ENCODE measurements at regions not wholly inside any gene's neighbourhood (a gene's known extent, or its start where the extent isn't known, plus 50 kb on each side); places are given as distances from the start of the nearest gene placed in this dataset.

DNA sequence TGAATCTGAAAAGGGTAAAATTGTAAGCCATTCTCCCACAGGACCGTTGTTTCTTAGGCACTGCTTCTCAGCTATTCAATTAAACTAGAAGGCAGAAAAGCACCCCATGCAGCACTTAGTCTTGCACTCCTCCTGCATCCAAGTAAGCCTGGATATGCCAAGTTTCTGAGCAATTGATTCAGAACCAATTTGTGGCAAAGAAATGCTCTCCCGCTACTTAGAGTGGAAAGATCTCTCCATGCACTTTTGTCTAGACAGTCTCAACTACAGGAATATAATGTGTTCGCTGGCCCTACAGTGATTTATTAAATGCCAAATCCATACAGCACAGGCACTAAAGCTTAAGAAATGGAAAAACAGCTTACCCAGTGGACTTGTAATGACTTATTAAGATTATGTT, 338.5 kb downstream of the HACE1 start:
- no peak overlapping the region for H3K27ac Mint-ChIP-seq (ENCODE audit: unreplicated experiment)
- no peak overlapping the region for H3K4me3 Mint-ChIP-seq (ENCODE audit: unreplicated experiment)
- no peak for DNase-seq

DNA sequence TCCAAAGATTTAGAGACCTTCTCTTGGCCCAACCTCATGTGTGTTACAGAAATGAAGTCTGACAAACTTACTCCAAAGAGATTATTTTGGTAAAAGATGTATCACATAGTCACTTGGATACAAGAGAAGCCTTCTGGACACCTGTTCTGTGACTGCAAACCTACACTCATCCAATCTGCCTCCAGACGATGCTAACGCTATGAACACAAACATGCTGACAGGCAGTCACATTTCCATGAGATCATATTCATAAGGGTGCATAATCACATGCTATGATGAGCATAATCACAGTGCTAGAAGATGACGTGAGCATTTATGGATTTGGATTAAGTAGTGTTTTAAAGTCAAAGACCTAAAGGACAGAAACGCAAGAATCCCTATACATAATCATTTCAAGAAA, 340.2 kb downstream of the HACE1 start:
- Mint-ChIP-seq H3K9me3 (ENCODE audit: unreplicated experiment) (no peaks in the 10 kb centered on the region), H3K4me1 (ENCODE audit: low read depth, unreplicated experiment) (peaks cover 3% of the 10 kb centered on the region), H3K27me3 (ENCODE audit: unreplicated experiment) (no peaks in the 10 kb centered on the region), H3K27ac (ENCODE audit: unreplicated experiment) (no peak overlapping the region), H3K36me3 (ENCODE audit: unreplicated experiment) (no peaks in the 10 kb centered on the region), H3K4me3 (ENCODE audit: unreplicated experiment) (no peak overlapping the region)
- TF ChIP-seq, protein P1, sequence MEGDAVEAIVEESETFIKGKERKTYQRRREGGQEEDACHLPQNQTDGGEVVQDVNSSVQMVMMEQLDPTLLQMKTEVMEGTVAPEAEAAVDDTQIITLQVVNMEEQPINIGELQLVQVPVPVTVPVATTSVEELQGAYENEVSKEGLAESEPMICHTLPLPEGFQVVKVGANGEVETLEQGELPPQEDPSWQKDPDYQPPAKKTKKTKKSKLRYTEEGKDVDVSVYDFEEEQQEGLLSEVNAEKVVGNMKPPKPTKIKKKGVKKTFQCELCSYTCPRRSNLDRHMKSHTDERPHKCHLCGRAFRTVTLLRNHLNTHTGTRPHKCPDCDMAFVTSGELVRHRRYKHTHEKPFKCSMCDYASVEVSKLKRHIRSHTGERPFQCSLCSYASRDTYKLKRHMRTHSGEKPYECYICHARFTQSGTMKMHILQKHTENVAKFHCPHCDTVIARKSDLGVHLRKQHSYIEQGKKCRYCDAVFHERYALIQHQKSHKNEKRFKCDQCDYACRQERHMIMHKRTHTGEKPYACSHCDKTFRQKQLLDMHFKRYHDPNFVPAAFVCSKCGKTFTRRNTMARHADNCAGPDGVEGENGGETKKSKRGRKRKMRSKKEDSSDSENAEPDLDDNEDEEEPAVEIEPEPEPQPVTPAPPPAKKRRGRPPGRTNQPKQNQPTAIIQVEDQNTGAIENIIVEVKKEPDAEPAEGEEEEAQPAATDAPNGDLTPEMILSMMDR (IDR thresholded peaks at IDR 0.05; ENCODE audit: partially characterized antibody, unreplicated experiment) = no peak
- no peak for DNase-seq

More for the DNA sequence above, 338.5 kb downstream of the HACE1 start:
- Mint-ChIP-seq H3K9me3 (ENCODE audit: unreplicated experiment) (no peaks in the 10 kb centered on the region), H3K4me1 (ENCODE audit: low read depth, unreplicated experiment) (peaks cover 15% of the 10 kb centered on the region), H3K27me3 (ENCODE audit: unreplicated experiment) (no peaks in the 10 kb centered on the region), H3K36me3 (ENCODE audit: unreplicated experiment) (no peaks in the 10 kb centered on the region)
- TF ChIP-seq, protein P1 (IDR thresholded peaks at IDR 0.05; ENCODE audit: partially characterized antibody, unreplicated experiment) = no peak

DNA sequence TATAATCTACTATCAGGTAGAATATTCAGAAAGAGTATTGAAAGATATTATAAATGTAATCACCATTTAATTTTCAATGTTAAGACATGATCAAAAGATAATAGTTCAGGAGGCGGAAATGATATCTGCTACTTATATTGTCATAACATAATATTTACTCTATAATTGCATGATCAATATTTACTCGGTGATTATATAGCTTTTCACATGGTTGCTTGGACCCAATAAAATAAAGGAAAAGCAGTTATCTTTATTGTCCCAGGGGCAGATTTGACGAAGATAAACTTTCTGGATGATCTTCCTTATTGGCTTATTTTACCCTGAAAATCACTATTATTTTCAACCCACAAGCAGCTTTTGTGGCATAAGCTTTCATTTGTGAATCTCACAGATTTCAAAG, 350.4 kb downstream of the HACE1 start:
- H3K27ac Mint-ChIP-seq (ENCODE audit: unreplicated experiment) = no peak overlapping the region
- H3K36me3 Mint-ChIP-seq (ENCODE audit: unreplicated experiment) = no peaks in the 10 kb centered on the region
- TF ChIP-seq, protein P1 (IDR thresholded peaks at IDR 0.05; ENCODE audit: partially characterized antibody, unreplicated experiment) = no peak
- no peaks in the 10 kb centered on the region for H3K27me3 Mint-ChIP-seq (ENCODE audit: unreplicated experiment)
- H3K4me1 Mint-ChIP-seq (ENCODE audit: low read depth, unreplicated experiment) = no peaks in the 10 kb centered on the region
- no peaks in the 10 kb centered on the region for H3K9me3 Mint-ChIP-seq (ENCODE audit: unreplicated experiment)
- no peak for DNase-seq
- H3K4me3 Mint-ChIP-seq (ENCODE audit: unreplicated experiment) = no peak overlapping the region

DNA sequence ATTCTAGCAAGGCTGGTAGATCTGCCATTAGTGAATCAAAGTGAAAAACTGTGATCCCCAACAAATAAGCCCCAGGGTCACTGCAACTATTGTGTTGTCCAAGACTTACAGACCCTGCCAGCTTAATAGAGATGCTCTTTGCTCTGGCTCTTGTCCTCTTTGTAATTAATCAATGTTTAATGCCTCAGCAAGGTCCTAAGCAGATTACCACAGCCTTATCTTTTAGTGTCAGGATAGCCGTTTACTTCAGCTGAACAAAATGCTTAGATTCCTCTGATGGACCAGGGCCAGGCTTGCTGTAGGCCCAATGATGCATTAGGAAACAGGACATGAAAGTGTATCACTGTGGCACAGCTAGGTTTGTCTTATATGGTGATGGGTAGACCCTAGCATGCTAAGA, 353.3 kb downstream of the HACE1 start:
- Mint-ChIP-seq H3K4me1 (ENCODE audit: low read depth, unreplicated experiment) (no peaks in the 10 kb centered on the region), H3K27me3 (ENCODE audit: unreplicated experiment) (no peaks in the 10 kb centered on the region), H3K27ac (ENCODE audit: unreplicated experiment) (no peak overlapping the region), H3K4me3 (ENCODE audit: unreplicated experiment) (no peak overlapping the region), H3K36me3 (ENCODE audit: unreplicated experiment) (no peaks in the 10 kb centered on the region), H3K9me3 (ENCODE audit: unreplicated experiment) (no peaks in the 10 kb centered on the region)
- TF ChIP-seq, protein P1 (IDR thresholded peaks at IDR 0.05; ENCODE audit: partially characterized antibody, unreplicated experiment) = no peak
- DNase-seq = no peak

DNA sequence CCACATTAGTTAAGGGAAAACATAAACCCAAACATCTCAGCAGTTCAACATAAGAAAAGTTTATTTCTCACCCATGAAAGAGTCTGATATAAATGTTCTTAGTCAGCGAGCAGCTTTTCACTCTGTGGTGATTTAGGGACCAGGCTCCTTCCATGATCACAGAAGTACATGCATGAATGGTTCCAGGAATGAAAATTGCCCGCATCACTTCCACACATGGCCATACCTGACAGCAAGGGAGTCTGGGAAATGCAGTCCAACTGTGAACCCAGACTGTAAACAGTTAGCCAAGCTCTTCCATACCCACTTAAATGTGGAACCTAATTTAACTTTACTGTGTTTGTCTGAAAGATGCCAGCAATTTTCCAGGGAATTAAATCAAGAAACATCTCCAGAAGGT, 353.9 kb downstream of the HACE1 start:
- Mint-ChIP-seq H3K9me3 (ENCODE audit: unreplicated experiment) (no peaks in the 10 kb centered on the region), H3K27me3 (ENCODE audit: unreplicated experiment) (no peaks in the 10 kb centered on the region), H3K4me3 (ENCODE audit: unreplicated experiment) (no peak overlapping the region), H3K36me3 (ENCODE audit: unreplicated experiment) (no peaks in the 10 kb centered on the region), H3K27ac (ENCODE audit: unreplicated experiment) (no peak overlapping the region), H3K4me1 (ENCODE audit: low read depth, unreplicated experiment) (no peaks in the 10 kb centered on the region)
- DNase-seq = no peak
- TF ChIP-seq, protein P1 (IDR thresholded peaks at IDR 0.05; ENCODE audit: partially characterized antibody, unreplicated experiment) = no peak

Data from glutamatergic neuron (in vitro differentiated cells).